Retina (tissue), 1 donor: ENCODE measurements at regions not wholly inside any gene's neighbourhood (a gene's known extent, or its start where the extent isn't known, plus 50 kb on each side); places are given as distances from the start of the nearest gene placed in this dataset.
"Not testable (repeated sequence)": the region's sequence is repeated elsewhere in the genome, so short reads cannot be mapped to it uniquely, and the experiment has no call there.

Experiments used
- DNase-seq: peaks from one replicate; pipeline ENCODE4 v3.0.0-alpha.2; 2016

GRCh38 chr3:28039829-28040228, 201.6 kb upstream of the CMC1 start:
- DNase-seq = no peak

DNA sequence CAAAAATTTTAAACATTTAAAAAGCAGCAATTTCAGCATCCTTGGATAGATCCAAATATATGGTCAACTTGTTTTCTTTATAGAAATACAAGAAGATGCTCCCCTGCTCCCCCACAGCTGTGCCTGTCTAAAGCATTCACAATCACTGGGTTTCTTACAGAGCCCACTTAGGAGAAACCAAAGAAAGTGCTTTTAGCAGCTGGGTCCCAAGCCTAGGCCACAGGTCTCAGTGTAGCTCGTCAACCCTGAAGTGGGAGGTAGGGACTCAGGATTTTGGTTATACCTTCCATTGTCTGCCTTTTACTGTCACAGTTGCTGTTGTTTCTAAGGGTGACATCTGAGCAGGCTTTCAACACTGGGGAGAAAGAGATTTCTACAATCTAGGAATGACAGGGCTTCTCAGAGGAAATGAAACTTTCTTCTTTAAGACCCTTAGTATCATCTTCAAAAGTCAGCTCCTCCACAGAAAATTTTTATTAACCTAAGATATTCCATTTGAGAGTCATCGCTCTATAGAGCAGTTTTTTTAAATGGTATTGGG, 199.3 kb upstream of the CMC1 start:
- no peak for DNase-seq

DNA sequence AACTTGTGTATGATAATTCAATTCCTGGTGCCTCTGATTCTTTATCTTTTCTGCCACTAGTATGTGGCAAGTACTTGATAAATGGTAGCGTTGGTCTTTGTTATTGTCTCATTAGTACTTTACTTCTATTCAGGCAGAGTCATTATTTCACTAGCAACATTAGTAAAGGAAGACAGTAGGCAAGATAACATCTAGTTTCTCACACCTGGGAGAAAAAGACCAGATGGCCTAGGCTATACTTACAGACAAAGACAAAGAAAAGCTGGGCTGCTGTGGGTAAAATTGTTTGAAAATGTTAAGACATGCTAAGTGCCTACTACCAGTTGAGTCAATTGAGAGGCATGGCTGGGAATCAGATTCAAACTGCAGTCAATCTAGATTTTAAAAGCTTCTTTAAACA, 198.7 kb upstream of the CMC1 start:
- DNase-seq = no peak

DNA sequence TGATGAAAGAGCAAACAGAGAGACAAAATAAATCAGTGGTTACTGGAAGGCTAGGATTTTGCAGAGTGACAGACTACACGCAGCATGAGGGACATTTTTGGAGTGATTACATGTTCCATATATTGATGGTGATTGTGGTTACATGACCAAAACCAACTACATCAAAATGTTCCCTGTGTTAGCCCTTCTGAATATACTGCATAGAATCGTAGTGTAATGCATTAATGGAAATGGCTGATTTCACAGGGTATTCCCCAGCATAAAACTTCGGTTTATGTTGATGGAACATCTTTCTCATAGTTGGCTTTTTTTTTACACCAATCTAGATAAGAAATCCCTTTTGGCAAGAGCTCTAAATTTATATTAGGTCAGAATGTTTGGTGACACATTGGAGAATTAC, 191.3 kb upstream of the CMC1 start:
- DNase-seq = no peak

DNA sequence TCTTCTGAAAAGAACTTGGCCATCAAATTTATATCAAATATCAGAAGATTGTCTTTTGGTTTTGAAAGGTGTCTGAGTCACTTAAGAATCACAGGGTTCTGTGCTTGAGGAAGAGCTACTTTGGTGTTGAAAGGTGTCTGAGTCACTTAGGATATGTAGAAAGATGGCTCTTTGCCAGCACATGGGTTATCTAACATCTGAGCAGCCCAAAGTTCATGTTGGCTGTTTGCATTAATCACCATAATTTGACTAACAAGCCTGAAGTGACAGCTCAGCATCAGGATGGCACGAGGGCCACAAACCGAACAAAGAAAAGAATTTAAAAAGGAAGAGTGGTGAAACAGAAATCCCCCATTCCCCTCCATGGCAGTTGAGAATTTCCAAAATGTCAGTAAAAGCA, 190.5 kb upstream of the CMC1 start:
- DNase-seq = no peak

DNA sequence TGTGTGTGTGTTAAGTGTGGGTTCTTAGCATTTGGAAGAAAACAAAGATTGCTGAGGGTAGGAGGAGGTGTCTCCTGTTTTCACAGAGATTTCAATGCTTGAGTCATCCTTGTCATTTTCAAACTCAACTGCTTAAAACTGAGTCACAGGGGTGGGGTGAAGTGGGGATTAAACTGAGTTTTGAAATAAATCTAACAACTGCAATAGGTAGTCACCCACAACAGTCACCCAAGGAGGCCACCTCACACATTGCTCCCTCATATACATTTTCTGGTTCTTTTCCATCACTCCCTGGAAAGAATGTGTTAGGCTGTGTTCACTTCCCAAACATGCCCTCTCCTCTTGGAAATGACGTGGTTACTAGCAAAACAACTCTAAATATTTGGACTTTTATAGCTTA, 187.7 kb upstream of the CMC1 start:
- no peak for DNase-seq

- DNase-seq = no peak
These were observed 184.6 kb upstream of the CMC1 start for GRCh38 chr3:28056806-28057205.

- DNase-seq = no peak
These were observed 183.9 kb upstream of the CMC1 start for GRCh38 chr3:28057539-28057938.

DNA sequence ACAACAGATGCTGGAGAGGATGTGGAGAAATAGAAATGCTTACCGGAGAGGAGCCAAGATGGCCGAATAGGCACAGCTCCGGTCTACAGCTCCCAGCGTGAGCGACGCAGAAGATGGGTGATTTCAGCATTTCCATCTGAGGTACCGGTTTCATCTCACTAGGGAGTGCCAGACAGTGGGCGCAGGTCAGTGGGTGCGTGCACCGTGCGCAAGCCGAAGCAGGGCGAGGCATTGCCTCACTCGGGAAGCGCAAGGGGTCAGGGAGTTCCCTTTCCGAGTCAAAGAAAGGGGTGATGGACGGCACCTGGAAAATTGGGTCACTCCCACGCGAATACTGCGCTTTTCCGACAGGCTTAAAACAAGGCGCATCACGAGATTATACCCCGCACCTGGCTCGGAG, 182.2 kb upstream of the CMC1 start:
- not testable (repeated sequence) for DNase-seq

DNA sequence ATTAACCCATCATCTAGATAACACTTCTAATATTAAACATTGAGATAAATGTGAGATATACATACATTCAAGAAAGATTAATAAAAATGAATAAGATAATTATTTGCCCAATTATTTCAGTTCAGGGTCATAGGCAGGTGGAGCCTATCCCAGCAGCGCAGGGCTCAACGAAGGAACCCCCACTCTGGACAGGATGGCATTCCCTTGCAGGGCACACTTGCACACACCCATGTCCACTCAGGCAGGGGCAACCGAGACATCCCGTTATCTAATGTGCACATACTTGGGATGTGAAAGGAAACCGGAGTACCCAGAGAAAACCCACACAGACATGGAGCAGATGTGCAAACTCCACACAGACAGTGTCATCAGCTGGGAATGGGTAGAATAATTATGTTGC, 175.4 kb upstream of the CMC1 start:
- no peak for DNase-seq

- DNase-seq = no peak
These were observed 174.4 kb upstream of the CMC1 start for GRCh38 chr3:28067014-28067413.

DNA sequence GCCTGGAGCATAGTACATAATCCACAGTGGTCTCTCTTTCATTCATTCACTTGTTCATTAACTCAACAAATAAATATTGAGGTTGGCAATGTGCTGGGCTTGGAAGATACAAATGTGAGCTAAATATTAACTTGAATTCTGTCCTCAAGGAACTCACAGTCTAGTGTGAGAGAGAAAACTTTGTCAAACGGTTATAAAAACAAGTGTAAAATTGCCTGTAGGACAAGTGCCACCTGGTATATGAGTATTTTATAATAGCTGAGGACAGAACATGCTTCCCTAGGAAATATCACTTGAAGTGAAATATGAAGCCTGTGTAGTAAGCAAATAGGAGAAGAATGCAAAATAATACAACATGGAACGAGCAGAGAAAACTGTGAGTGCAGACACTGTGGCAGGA, 173.1 kb upstream of the CMC1 start:
- no peak for DNase-seq

- no peak for DNase-seq
These were observed 172.0 kb upstream of the CMC1 start for GRCh38 chr3:28069438-28069837.

DNA sequence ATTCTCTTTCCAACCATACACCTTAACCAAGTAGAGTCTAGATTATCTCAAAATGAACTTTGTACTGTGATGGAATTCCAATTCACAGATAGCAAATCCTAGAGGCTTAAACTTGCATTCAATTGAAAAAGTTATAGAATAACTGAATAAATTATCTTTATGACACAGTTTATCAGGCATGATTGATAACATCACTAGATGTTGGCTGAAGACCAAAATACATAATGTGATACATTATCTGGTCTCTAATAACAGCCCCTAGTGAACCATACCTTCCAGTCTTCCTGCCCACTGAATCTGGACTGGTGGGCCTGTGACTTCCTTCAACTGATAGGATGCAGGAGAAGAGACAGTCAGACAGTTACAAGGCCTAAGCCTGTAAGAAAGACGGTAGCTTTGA, 165.2 kb upstream of the CMC1 start:
- no peak for DNase-seq

DNA sequence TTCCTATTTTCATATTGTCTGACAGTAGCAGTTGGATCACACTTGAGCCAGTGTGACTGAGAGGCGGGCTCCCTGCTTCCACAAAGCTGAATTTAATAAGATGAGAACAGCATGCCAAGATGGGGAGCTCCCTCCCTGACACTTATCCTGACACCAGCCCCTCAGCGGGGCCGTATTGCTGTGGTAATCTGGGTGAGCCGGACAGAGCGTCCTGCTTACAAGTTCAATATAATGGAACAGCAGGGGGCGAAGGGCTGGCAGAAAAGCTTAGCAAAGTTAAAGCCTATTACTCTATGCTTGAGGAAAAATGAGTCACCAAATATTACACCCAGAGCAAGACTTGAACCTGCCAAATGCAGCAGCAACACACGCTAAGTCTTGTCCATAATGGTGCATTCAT, 163.8 kb upstream of the CMC1 start:
- DNase-seq = peak; percentile 69

DNA sequence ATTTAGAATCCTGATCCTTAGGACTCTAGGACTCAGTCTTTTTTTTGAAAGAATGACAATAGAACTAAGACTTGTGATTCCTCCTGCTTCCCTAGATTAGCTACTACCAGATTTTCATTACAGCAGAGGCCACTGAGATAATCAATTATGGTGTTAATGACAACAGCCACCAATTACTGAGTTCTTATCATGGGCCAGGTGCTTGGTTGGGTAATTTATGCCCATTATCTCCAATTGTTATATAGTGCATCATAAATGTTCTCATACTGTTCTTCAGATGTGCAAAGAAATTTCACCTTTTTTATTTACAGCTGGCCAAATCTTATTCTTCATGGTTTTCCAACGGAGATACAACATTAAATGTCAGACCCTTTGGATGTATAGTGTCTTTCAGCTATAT, 162.9 kb upstream of the CMC1 start:
- no peak for DNase-seq

DNA sequence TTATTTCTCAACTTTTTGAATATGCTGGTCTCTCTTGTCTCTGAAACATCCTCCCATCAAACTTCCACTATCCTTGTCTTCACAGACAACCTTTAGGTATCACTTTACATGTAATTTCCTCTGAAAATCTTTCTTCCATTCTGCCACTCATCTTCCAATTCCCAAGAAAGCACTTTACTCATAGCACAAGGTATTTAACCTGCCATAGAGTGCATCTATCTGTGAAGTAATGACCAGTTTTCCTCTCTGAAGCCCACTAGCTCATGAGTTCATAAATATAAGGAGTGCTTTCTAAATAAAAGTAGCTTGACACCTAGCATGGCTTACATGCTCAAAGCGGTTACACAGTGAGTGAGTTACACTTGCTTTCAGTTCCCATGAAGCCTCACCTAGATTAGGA, 160.7 kb upstream of the CMC1 start:
- no peak for DNase-seq

GRCh38 chr3:28081533-28081947, 159.9 kb upstream of the CMC1 start:
- DNase-seq = no peak

DNA sequence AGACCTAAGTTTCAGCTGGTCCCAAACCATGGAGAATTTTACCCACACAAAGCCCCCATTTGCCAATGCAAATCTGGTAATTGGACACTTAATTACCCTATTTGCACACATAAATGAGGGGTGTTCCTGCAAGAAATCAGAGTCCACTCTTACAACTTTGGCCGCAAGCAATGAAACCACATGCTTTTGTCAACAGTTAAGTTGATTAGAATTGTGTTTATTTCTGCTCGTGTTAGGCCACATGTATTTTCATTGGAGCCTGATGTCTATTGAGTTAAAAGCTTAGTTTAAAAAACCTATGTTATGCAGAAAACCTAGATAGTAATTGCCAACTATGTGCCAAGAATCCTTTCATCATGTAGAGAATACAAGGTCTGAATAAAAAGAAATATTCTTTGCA, 153.8 kb upstream of the CMC1 start:
- DNase-seq = no peak

DNA sequence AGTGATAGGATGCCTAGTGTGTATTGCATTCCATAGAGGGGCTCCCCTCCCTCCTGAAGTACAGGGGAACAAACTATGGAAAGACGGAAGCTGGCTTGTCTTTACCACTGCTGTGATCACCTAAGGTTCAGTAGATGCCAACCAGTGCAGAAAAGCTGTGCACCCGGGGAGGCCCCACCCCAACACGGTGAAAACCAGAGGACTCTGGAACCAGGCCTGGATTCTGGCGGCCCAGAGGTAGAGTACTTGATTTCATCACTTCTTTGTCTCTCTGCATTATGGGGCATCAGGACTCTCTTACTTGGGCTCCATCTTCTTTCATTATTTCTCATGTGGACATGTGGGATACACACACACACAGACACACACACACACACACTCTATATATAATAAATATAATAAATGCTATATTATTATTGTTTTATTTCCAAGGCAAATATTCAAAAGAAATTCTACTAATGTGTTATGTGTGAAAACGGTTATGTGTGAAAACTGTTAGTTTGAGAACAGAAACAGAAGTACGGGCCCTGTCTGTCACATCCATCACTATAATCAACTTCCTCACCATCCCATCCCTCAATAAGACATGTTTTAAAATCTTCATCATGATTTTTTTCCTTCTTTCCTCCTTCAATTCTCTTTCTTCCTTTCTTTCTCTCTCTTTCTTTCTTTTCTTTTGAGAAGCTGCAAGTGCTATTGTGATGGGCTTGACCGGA, 152.4 kb upstream of the CMC1 start:
- DNase-seq = no peak

DNA sequence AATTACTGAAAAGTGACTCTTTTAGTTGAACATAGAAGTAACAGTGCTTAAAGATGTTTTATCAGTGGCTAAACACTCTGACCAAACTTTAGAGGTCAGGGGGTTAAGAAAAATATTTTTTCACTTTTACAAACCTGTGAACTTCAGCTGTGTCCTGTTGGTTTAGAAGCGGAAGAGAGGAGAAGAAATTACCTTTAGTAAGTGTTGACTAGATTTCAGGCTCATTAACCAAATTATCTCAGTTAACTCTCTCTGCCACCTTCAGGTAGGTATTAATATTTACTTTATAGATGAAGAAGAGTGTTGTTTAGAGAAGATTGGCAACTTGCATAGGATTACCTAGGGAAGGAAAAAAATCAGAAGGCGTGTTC, 151.9 kb upstream of the CMC1 start:
- no peak for DNase-seq

GRCh38 chr3:28099296-28099695, 142.1 kb upstream of the CMC1 start:
- DNase-seq = no peak

GRCh38 chr3:28101705-28102104, 139.7 kb upstream of the CMC1 start:
- DNase-seq = no peak

DNA sequence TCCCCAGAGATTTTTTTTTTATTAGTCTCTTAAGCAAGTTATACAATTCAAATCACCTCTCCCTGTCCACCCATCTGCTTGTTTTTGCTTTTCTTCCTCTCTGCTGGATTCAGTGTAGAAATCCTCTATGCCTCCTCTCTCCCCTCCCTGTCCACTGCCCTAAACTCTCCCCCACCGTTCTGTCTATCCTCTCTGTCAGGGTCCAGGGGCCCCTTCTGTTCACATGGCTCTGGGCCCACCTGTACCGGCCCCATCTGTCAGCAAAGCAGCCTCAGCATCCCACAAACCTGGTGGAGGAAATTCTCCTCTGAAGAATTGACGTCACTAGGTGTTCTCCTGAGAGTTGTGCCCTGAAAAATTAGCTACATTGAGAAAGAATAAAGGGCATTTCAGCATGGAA, 137.6 kb upstream of the CMC1 start:
- no peak for DNase-seq

GRCh38 chr3:28104896-28105534, 136.4 kb upstream of the CMC1 start:
- DNase-seq = peak; percentile 67
